ENCODE measurements at regions not wholly inside any gene's neighbourhood (a gene's known extent, or its start where the extent isn't known, plus 50 kb on each side); places are given as distances from the start of the nearest gene placed in this dataset.

GRCh38 chr14:104361921-104362681 lies 217.5 kb upstream of the C14orf180 start:
- H3K27ac Mint-ChIP-seq = no peak overlapping the region
- TF ChIP-seq ELF4 (CRISPR knock-in tag; IDR thresholded peaks at IDR 0.05; ENCODE audit: low read depth) = no peak
- TF ChIP-seq ZNF281 (CRISPR knock-in tag; IDR thresholded peaks at IDR 0.05) = no peak
- no peaks in the 10 kb centered on the region for H3K4me1 Mint-ChIP-seq
- no peak overlapping the region for H3K4me3 Mint-ChIP-seq
- H3K27me3 Mint-ChIP-seq (ENCODE audit: low read depth) = no peaks in the 10 kb centered on the region
- DNase-seq (ENCODE audit: low spot score) (no peak), ATAC-seq (no peak)
- POLR2A ChIA-PET = no interaction called here
- H3K36me3 Mint-ChIP-seq = no peaks in the 10 kb centered on the region
- CTCF ChIA-PET = interaction anchor here (0.6 kb wide), 1 partner anchor 20 kb away, joined by 3 read pairs; no protein-coding TSS in a partner anchor
- peaks cover 6% of the 10 kb centered on the region for H3K9me3 Mint-ChIP-seq

GRCh38 chr14:104362761-104363605 lies 216.6 kb upstream of the C14orf180 start:
- Mint-ChIP-seq H3K36me3 (no peaks in the 10 kb centered on the region), H3K27ac (no peak overlapping the region), H3K27me3 (ENCODE audit: low read depth) (no peaks in the 10 kb centered on the region), H3K4me3 (no peak overlapping the region), H3K9me3 (peaks cover 6% of the 10 kb centered on the region), H3K4me1 (peaks cover 4% of the 10 kb centered on the region; the same call in 1 of the 2 replicates)
- CTCF ChIA-PET = no interaction called here
- ATAC-seq (no peak), DNase-seq (ENCODE audit: low spot score) (no peak)
- POLR2A ChIA-PET = no interaction called here
- TF ChIP-seq ERG (CRISPR knock-in tag; IDR thresholded peaks at IDR 0.05) = no peak
- no peak for TF ChIP-seq AFF4 (CRISPR knock-in tag; IDR thresholded peaks at IDR 0.05; ENCODE audit: borderline replicate concordance)
- no peak for TF ChIP-seq ATF6 (CRISPR knock-in tag; IDR thresholded peaks at IDR 0.05)
- no peak for TF ChIP-seq GRHL2 (CRISPR knock-in tag; IDR thresholded peaks at IDR 0.05; ENCODE audit: insufficient replicate concordance, severe bottlenecking)
- TF ChIP-seq FOXK1 (CRISPR knock-in tag; IDR thresholded peaks at IDR 0.05) = no peak
- no peak for TF ChIP-seq ZNF532 (CRISPR knock-in tag; IDR thresholded peaks at IDR 0.05; ENCODE audit: borderline replicate concordance)
- no peak for TF ChIP-seq ZMAT4 (CRISPR knock-in tag; IDR thresholded peaks at IDR 0.05)
- no peak for TF ChIP-seq HMGXB4 (CRISPR knock-in tag; IDR thresholded peaks at IDR 0.05)
- no peak for TF ChIP-seq TP53 (CRISPR knock-in tag; IDR thresholded peaks at IDR 0.05)

Data from WTC11 (cell line).